Suppressor macrophage treated with lipopolysaccharide for 4 hours (primary cell): ENCODE measurements at regions not wholly inside any gene's neighbourhood (a gene's known extent, or its start where the extent isn't known, plus 50 kb on each side); places are given as distances from the start of the nearest gene placed in this dataset.

ENCODE experiments used
- DNase-seq: peaks from one replicate; pipeline ENCODE4 v3.0.0-alpha.2; 2020

DNA sequence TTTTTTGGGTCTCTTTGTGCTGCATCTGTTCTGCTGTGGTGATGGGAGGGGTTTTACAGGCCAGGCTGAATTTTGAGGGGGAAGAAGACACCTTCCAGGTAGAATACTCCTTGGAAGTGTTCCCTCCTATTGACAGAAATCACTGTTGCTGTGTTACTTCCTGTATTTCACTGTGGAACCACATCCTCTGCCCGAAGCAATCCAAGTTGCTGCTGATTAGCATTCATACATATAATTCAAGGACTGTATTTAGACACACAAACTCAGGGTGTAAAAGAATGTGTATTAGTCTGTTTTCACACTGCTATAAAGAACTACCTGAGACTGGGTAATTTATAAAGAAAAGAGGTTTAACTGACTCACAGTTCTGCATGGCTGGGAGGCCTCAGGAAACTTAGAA, 50.6 kb upstream of the TMEM244 start:
- DNase-seq = no peak
